T-helper 2 cell treated with Interferon-gamma antibody and Interleukin-4, amounts not matched to agents 5 μg/mL and 100 μg/mL, for 36 hours (primary cell): ENCODE measurements at regions not wholly inside any gene's neighbourhood (a gene's known extent, or its start where the extent isn't known, plus 50 kb on each side); places are given as distances from the start of the nearest gene placed in this dataset.
A peak's percentile ranks its signal among the peaks of the same experiment; 100 is the strongest.

ENCODE experiments used
- DNase-seq: peaks from one replicate; pipeline ENCODE4 v3.0.0; 2021; ENCODE audit warnings: low spot score
- H3K27ac Mint-ChIP-seq: one replicate; pipeline ENCODE4 v1.8.0; 2021; ENCODE audit warnings: mild to moderate bottlenecking, mixed read lengths
- H3K27me3 Mint-ChIP-seq: one replicate; pipeline ENCODE4 v1.8.0; 2021; ENCODE audit warnings: low read depth, mixed read lengths
- H3K36me3 Mint-ChIP-seq: one replicate; pipeline ENCODE4 v1.8.0; 2021; ENCODE audit warnings: low read depth, mixed read lengths
- H3K4me1 Mint-ChIP-seq: one replicate; pipeline ENCODE4 v1.8.0; 2021; ENCODE audit warnings: low read depth, mixed read lengths
- H3K4me3 Mint-ChIP-seq: one replicate; pipeline ENCODE4 v1.8.0; 2022; ENCODE audit warnings: mild to moderate bottlenecking, moderate library complexity, mixed read lengths
- H3K9me3 Mint-ChIP-seq: one replicate; pipeline ENCODE4 v1.8.0; 2021; ENCODE audit warnings: mixed read lengths

DNA sequence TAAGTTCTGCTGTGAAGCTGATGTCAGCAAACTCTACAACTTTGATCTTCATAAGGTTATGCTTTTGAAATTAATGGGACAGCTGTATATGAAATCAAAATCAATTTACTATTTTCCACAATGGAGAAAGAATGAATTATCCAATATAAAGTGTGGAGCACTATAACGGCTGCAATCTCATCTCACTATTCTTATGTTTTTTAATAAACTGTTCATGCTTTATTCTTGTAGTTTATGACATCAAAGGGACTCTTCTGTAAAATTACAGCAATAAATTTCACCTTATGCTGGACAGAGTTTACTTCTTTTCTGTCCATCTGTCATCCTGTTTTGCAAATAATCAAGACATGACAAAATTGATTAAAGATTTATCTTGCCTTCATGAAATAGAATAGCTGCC is 192.5 kb downstream of the TECRL start:
- Mint-ChIP-seq H3K27me3 (no peaks in the 10 kb centered on the region), H3K4me1 (no peaks in the 10 kb centered on the region), H3K4me3 (no peak overlapping the region), H3K36me3 (no peaks in the 10 kb centered on the region), H3K9me3 (peaks cover 21% of the 10 kb centered on the region), H3K27ac (no peak overlapping the region)
- no peak for DNase-seq

DNA sequence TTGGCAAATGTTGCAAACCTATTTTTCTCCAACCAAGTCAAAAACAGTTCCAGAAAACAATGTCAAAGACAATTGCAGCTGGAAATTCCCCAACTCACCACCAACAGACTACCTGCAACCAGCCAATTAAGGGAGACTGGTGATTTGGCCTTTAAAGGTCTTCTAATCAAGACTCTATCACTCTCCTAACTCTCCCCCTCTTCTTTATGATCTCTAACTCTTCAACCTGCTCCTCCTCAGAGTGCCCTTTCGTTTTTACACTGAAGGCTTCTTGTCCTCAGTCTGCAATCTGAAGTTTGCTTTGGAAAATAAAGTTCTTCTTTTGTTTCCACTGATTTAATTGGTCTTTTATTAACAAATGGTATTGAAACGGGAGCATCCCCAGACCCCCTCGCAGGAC is 203.9 kb downstream of the TECRL start:
- DNase-seq = no peak

DNA sequence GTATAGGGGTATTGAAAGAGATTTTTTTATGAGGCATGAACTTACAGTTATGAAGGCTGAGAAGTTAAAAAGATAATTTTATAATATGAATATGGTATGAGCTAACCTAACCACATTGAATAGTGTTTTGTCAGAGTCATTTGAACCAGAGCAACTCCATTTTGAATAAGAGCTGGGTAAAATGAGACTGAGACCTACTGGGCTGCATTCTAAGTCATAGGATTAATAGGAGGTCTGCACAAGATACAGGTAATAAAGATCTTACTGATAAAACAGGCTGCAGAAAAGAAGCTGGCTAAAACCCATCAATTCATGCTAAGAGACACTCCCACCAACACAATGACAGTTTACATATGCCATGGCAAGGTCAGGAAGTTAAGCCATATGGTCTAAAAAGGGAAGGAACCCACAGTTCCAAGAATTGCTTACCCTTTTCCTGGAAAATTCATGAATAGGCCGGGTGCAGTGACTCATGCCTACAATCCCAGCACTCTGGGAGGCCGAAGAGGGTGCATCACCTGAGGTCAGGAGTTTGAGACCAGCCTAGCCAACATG is 209.2 kb downstream of the TECRL start:
- no peak overlapping the region for H3K27ac Mint-ChIP-seq
- DNase-seq = no peak
- no peaks in the 10 kb centered on the region for H3K4me1 Mint-ChIP-seq
- H3K36me3 Mint-ChIP-seq = no peaks in the 10 kb centered on the region
- H3K9me3 Mint-ChIP-seq = peaks cover under 1% of the 10 kb centered on the region
- H3K4me3 Mint-ChIP-seq = no peak overlapping the region
- no peaks in the 10 kb centered on the region for H3K27me3 Mint-ChIP-seq

More for the DNA sequence above, 203.9 kb downstream of the TECRL start:
- no peak overlapping the region for H3K27ac Mint-ChIP-seq
- H3K9me3 Mint-ChIP-seq = peaks cover 28% of the 10 kb centered on the region
- no peaks in the 10 kb centered on the region for H3K27me3 Mint-ChIP-seq
- no peaks in the 10 kb centered on the region for H3K4me1 Mint-ChIP-seq
- no peaks in the 10 kb centered on the region for H3K36me3 Mint-ChIP-seq
- no peak overlapping the region for H3K4me3 Mint-ChIP-seq

DNA sequence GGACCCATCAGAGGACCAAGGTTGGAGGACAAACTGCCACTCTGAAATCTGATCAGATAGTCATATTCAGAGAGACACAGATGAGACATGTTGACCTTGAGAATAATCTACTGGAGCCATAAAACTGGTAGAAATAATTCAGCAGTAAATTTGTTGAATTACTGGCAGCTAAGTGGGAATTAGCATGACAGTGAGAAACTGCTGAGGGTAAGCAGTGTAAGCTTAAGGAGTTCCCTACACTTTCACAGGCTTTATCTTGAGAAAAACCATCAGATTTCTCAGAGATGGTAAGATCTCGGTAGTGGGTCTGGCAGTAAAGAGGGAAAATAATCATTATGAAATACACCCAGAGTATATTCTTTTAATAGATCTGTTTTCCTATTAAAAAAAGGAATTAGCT is 213.7 kb downstream of the TECRL start:
- no peak for DNase-seq
- Mint-ChIP-seq H3K4me1 (no peaks in the 10 kb centered on the region), H3K27ac (no peak overlapping the region), H3K9me3 (peaks cover 11% of the 10 kb centered on the region), H3K4me3 (no peak overlapping the region), H3K36me3 (no peaks in the 10 kb centered on the region), H3K27me3 (no peaks in the 10 kb centered on the region)

DNA sequence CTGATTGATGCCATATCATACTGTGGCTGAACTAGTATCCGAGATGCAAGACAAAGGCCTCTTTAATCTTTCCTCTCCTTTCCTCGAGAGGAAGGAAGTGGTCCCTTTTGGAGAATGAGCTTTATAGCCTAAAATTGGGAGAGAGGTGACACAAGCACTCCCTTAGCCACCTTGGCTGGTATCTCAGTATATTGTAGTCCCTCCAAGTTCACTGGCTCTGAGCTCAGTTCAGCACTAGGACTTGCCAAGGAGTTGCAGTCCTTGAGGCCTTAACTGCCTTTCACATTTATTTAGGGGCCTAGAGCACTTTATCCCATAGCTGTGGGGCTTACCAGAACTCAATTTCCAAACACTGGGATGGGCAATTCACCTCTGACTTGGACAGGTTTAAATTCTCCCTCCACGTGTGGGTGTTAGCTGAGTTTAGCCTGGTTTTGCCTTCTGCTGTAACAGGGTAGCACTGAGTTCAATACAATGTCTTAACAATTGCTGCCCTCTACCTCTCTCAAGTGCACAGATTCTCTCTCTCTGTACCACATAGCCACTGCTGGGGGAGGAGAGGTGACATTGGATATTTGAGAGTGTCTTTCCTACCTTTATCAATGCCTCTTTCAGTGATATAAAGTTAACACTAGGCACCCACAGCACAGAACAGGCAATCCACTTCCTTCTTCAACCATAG is 216.4 kb downstream of the TECRL start:
- Mint-ChIP-seq H3K36me3 (no peaks in the 10 kb centered on the region), H3K27ac (no peak overlapping the region), H3K27me3 (no peaks in the 10 kb centered on the region), H3K4me3 (no peak overlapping the region), H3K9me3 (peaks cover 11% of the 10 kb centered on the region), H3K4me1 (no peaks in the 10 kb centered on the region)
- DNase-seq = no peak

GRCh38 chr4:64174247-64174882 is 234.9 kb downstream of the TECRL start:
- no peak overlapping the region for H3K27ac Mint-ChIP-seq
- DNase-seq = no peak
- no peaks in the 10 kb centered on the region for H3K4me1 Mint-ChIP-seq
- no peak overlapping the region for H3K4me3 Mint-ChIP-seq
- peaks cover 4% of the 10 kb centered on the region for H3K9me3 Mint-ChIP-seq
- no peaks in the 10 kb centered on the region for H3K27me3 Mint-ChIP-seq
- H3K36me3 Mint-ChIP-seq = no peaks in the 10 kb centered on the region

- Mint-ChIP-seq H3K27ac (no peak overlapping the region), H3K4me1 (no peaks in the 10 kb centered on the region), H3K9me3 (peaks cover 3% of the 10 kb centered on the region), H3K27me3 (no peaks in the 10 kb centered on the region), H3K36me3 (no peaks in the 10 kb centered on the region), H3K4me3 (no peak overlapping the region)
- no peak for DNase-seq
Measured at GRCh38 chr4:64166365-64166764, 242.9 kb downstream of the TECRL start.

DNA sequence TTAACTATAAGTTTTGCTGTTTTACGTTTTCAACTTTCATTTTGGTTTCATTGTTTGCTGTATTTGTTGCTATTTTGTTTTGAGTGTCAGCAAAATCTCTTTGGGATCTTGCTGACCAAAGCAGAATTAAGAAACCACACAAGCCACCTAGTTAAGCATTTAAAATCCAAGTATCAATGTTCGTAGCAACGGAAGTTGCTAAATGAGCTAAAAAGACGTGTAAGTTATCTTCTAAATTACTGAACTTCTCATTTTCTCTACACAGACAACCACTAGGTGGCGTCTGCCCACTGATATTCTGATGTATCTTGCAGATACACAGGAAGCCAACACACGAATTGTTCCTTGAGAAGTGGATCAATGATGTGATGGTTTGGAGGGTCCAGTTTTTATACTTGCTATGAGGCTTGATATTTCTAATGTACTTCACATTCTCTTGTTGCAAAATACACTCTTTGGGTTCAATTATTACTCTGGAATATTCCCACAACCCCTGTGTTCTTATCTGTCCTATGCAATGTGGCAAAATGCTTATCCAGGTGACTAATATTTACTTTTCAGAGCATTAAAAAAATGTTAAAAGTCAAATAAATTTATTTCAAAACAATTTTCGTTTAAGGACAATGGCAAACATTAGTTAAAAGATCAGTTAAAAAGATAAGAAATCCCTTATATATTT is 250.5 kb downstream of the TECRL start:
- H3K4me1 Mint-ChIP-seq = no peaks in the 10 kb centered on the region
- peak; percentile 19 for DNase-seq
- no peak overlapping the region for H3K4me3 Mint-ChIP-seq
- H3K27ac Mint-ChIP-seq = no peak overlapping the region
- no peaks in the 10 kb centered on the region for H3K36me3 Mint-ChIP-seq
- H3K27me3 Mint-ChIP-seq = no peaks in the 10 kb centered on the region
- no peaks in the 10 kb centered on the region for H3K9me3 Mint-ChIP-seq

GRCh38 chr4:64157397-64157796 is 251.9 kb downstream of the TECRL start:
- Mint-ChIP-seq H3K27ac (no peak overlapping the region), H3K36me3 (no peaks in the 10 kb centered on the region), H3K4me1 (no peaks in the 10 kb centered on the region)

GRCh38 chr4:64156253-64156652 is 253.0 kb downstream of the TECRL start:
- no peak overlapping the region for H3K4me3 Mint-ChIP-seq
- H3K27ac Mint-ChIP-seq = no peak overlapping the region
- H3K36me3 Mint-ChIP-seq = no peaks in the 10 kb centered on the region
- H3K9me3 Mint-ChIP-seq = no peaks in the 10 kb centered on the region
- DNase-seq = no peak
- no peaks in the 10 kb centered on the region for H3K4me1 Mint-ChIP-seq
- no peaks in the 10 kb centered on the region for H3K27me3 Mint-ChIP-seq

More at GRCh38 chr4:64157397-64157796, 251.9 kb downstream of the TECRL start:
- no peak for DNase-seq
- Mint-ChIP-seq H3K9me3 (no peaks in the 10 kb centered on the region), H3K27me3 (no peaks in the 10 kb centered on the region), H3K4me3 (no peak overlapping the region)

- Mint-ChIP-seq H3K4me1 (no peaks in the 10 kb centered on the region), H3K36me3 (no peaks in the 10 kb centered on the region), H3K27ac (no peak overlapping the region), H3K27me3 (no peaks in the 10 kb centered on the region), H3K4me3 (no peak overlapping the region), H3K9me3 (peaks cover 49% of the 10 kb centered on the region)
- no peak for DNase-seq
Measured at GRCh38 chr4:64146030-64146429, 263.2 kb downstream of the TECRL start.

DNA sequence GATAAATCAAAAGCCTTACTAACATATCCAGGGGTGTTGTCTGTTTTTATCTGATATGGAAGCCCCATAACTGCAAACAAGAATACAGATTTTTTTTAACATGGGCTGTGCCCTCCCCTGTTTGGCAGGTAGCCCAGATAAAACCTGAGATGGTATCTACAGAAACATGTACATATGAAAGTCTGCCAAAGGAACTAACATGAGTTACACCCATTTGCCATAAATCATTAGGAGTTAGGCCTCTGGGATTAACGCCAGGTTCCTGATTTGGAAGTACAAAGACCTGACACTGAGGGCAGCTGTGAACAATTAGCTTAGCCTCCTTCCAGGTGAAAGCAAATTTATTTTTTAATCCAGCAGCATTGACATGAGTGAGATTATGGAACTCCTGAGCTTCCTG is 264.3 kb downstream of the TECRL start:
- Mint-ChIP-seq H3K27me3 (no peaks in the 10 kb centered on the region), H3K27ac (no peak overlapping the region), H3K4me1 (no peaks in the 10 kb centered on the region), H3K4me3 (no peak overlapping the region), H3K9me3 (peaks cover 57% of the 10 kb centered on the region), H3K36me3 (no peaks in the 10 kb centered on the region)
- DNase-seq = no peak

DNA sequence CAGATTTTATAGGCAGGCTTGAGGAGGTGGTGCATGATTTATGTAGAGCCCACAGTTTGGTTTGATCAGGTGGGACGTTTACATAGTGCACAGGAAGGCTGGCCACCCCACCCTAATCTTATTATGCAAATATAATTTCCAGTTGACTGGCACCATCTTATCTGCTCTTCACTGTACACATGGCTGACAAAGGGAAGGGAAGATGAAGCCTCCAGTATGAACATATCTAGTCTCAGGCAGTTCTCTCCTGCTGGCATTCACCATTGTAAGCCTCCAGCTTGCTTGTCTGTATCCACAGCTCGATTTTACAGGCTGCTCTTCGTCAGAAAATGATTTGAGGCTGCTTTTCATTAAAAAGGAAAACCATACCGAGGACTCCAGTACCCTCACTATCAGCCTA is 278.3 kb downstream of the TECRL start:
- Mint-ChIP-seq H3K27ac (no peak overlapping the region), H3K27me3 (no peaks in the 10 kb centered on the region), H3K4me1 (no peaks in the 10 kb centered on the region), H3K9me3 (peaks cover 7% of the 10 kb centered on the region), H3K36me3 (no peaks in the 10 kb centered on the region), H3K4me3 (no peak overlapping the region)
- no peak for DNase-seq

- Mint-ChIP-seq H3K36me3 (no peaks in the 10 kb centered on the region), H3K27me3 (no peaks in the 10 kb centered on the region), H3K4me1 (no peaks in the 10 kb centered on the region), H3K4me3 (no peak overlapping the region), H3K9me3 (peaks cover 21% of the 10 kb centered on the region), H3K27ac (no peak overlapping the region)
- no peak for DNase-seq
Measured at GRCh38 chr4:64125354-64125753, 283.9 kb downstream of the TECRL start.
